OCI-LY7 (cell line): ENCODE measurements at regions not wholly inside any gene's neighbourhood (a gene's known extent, or its start where the extent isn't known, plus 50 kb on each side); places are given as distances from the start of the nearest gene placed in this dataset.

Experiments used
- EZH2phosphoT487 ChIP-seq: fragments of 200-600 bp; sonication (generic); IDR thresholded peaks from 2 replicates; pipeline ENCODE4 v1.6.1; 2018; ENCODE audit warnings: low read depth, borderline replicate concordance, mild to moderate bottlenecking, mixed run types, antibody characterized with exemption, low read length, moderate library complexity, mixed read lengths
- TF ChIP-seq, protein P1 (sequence below): fragments of 200-600 bp; sonication (generic); conservative IDR thresholded peaks from 2 replicates; pipeline ENCODE4 v1.5.1; 2014; ENCODE audit warnings: mild to moderate bottlenecking, antibody characterized with exemption, low read length, moderate library complexity, mixed read lengths

DNA sequence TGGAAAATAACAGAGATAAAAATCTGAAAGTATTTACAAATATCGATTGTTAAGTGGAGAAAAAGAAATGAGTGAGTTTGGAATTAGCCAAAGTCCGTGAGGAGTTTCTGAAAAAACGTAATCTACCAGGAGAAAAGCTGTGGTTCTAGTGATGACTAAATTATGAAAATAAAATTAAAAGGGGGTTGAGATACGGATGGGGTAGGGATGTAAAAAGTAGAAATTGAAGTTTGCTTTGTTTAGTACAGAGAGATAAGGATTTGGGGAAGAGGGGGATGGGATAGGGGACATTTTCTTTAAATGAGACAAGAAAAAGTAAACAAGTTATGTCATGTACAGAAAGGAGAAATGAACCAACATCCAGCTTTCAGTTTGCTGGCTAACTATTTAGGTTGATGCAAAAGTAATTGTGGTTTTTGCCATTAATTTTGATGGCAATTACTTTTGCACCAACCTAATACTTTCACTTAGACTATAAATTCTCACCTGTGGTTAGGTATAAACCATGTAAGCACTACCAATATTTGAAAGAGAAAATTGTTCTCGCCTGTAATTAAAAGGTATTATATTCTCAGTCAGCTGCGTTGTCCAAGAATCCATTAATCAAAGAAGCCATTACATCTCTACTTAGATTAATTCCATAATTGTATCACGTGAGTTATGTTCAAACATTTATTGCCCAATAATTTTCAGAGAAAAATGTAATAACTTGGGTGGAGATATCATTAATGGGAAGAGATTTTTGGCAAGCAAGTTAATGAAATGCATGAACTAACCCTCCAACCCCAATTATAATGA lies 143.0 kb upstream of the NRP1 start:
- TF ChIP-seq, protein P1, sequence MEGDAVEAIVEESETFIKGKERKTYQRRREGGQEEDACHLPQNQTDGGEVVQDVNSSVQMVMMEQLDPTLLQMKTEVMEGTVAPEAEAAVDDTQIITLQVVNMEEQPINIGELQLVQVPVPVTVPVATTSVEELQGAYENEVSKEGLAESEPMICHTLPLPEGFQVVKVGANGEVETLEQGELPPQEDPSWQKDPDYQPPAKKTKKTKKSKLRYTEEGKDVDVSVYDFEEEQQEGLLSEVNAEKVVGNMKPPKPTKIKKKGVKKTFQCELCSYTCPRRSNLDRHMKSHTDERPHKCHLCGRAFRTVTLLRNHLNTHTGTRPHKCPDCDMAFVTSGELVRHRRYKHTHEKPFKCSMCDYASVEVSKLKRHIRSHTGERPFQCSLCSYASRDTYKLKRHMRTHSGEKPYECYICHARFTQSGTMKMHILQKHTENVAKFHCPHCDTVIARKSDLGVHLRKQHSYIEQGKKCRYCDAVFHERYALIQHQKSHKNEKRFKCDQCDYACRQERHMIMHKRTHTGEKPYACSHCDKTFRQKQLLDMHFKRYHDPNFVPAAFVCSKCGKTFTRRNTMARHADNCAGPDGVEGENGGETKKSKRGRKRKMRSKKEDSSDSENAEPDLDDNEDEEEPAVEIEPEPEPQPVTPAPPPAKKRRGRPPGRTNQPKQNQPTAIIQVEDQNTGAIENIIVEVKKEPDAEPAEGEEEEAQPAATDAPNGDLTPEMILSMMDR, result no peak
- TF ChIP-seq EZH2phosphoT487, result no peak
